Left lobe of liver (tissue), 2 donors: ENCODE measurements at regions not wholly inside any gene's neighbourhood (a gene's known extent, or its start where the extent isn't known, plus 50 kb on each side); places are given as distances from the start of the nearest gene placed in this dataset.

ENCODE experiments used
- ATAC-seq: fragments of 200-7000 bp; cut with Tn5 transposase; one replicate; pipeline ENCODE4 v1.9.1; 2020; ENCODE audit warnings: mild to moderate bottlenecking, moderate library complexity
- DNase-seq: peaks from one replicate; pipeline ENCODE4 v3.0.0-alpha.2; 2020; ENCODE audit warnings: low spot score
- donor health status: DM: no; HTN: no; CAD: no; lungs with moderate emphysema.
- donor health status: DM: no; HTN: yes; CAD: no.

GRCh38 chr7:155201325-155202087, 96.2 kb upstream of the INSIG1 start:
- peak; percentile 33 for DNase-seq
- ATAC-seq, result no peak

GRCh38 chr7:155202106-155202871, 95.4 kb upstream of the INSIG1 start:
- no peak for ATAC-seq

GRCh38 chr7:155203059-155203881, 94.4 kb upstream of the INSIG1 start:
- DNase-seq (no peak), ATAC-seq (no peak)

More at GRCh38 chr7:155202106-155202871, 95.4 kb upstream of the INSIG1 start:
- no peak for DNase-seq

GRCh38 chr7:155203882-155204691, 93.6 kb upstream of the INSIG1 start:
- ATAC-seq (no peak), DNase-seq (no peak)

- ATAC-seq (no peak), DNase-seq (no peak)
Observed at GRCh38 chr7:155204744-155205367, 92.8 kb upstream of the INSIG1 start.

- DNase-seq (no peak), ATAC-seq (peak; percentile 75)
Observed at GRCh38 chr7:155205368-155206317, 92.0 kb upstream of the INSIG1 start.

- DNase-seq (no peak), ATAC-seq (peak; percentile 63)
Observed at GRCh38 chr7:155206318-155207020, 91.2 kb upstream of the INSIG1 start.

GRCh38 chr7:155207326-155208002, 90.2 kb upstream of the INSIG1 start:
- no peak for DNase-seq
- no peak for ATAC-seq

GRCh38 chr7:155208681-155209477, 88.8 kb upstream of the INSIG1 start:
- DNase-seq (no peak), ATAC-seq (no peak)

- no peak for ATAC-seq
- no peak for DNase-seq
Observed at GRCh38 chr7:155209478-155210319, 88.0 kb upstream of the INSIG1 start.

- no peak for ATAC-seq
- DNase-seq, result no peak
Observed at GRCh38 chr7:155210356-155210755, 87.3 kb upstream of the INSIG1 start.

- no peak for ATAC-seq
- DNase-seq, result no peak
Observed at GRCh38 chr7:155211173-155211572, 86.5 kb upstream of the INSIG1 start.

- no peak for DNase-seq
- ATAC-seq, result no peak
Observed at GRCh38 chr7:155211761-155212160, 85.9 kb upstream of the INSIG1 start.

- DNase-seq, result no peak
- ATAC-seq, result no peak
Observed at GRCh38 chr7:155212301-155213015, 85.2 kb upstream of the INSIG1 start.

GRCh38 chr7:155213385-155213784, 84.3 kb upstream of the INSIG1 start:
- no peak for DNase-seq
- no peak for ATAC-seq
